ENCODE measurements at regions not wholly inside any gene's neighbourhood (a gene's known extent, or its start where the extent isn't known, plus 50 kb on each side); places are given as distances from the start of the nearest gene placed in this dataset.

GRCh38 chr18:42137693-42138375, 182.8 kb downstream of the PIK3C3 start:
- no peak for DNase-seq (ENCODE audit: low read depth in 3 of 3)

- DNase-seq (ENCODE audit: low read depth in 3 of 3): no peak
Measured at GRCh38 chr18:42141439-42141838, 186.4 kb downstream of the PIK3C3 start.

- no peak for DNase-seq (ENCODE audit: low read depth in 3 of 3)
Measured at GRCh38 chr18:42155024-42155423, 200.0 kb downstream of the PIK3C3 start.

GRCh38 chr18:42156281-42156680, 201.2 kb downstream of the PIK3C3 start:
- no peak for DNase-seq (ENCODE audit: low read depth in 3 of 3)

GRCh38 chr18:42157420-42157819, 202.4 kb downstream of the PIK3C3 start:
- no peak for DNase-seq (ENCODE audit: low read depth in 3 of 3)

- DNase-seq (ENCODE audit: low read depth in 3 of 3): no peak
Measured at GRCh38 chr18:42157878-42158277, 202.8 kb downstream of the PIK3C3 start.

- no peak for DNase-seq (ENCODE audit: low read depth in 3 of 3)
Measured at GRCh38 chr18:42159146-42159545, 204.1 kb downstream of the PIK3C3 start.

- no peak for DNase-seq (ENCODE audit: low read depth in 3 of 3)
Measured at GRCh38 chr18:42163321-42163720, 208.3 kb downstream of the PIK3C3 start.

GRCh38 chr18:42164556-42164955, 209.5 kb downstream of the PIK3C3 start:
- DNase-seq (ENCODE audit: low read depth in 3 of 3): no peak

GRCh38 chr18:42165922-42166513, 211.0 kb downstream of the PIK3C3 start:
- no peak for DNase-seq (ENCODE audit: low read depth in 3 of 3)

GRCh38 chr18:42168487-42168886, 213.5 kb downstream of the PIK3C3 start:
- no peak for DNase-seq (ENCODE audit: low read depth in 3 of 3)

- DNase-seq (ENCODE audit: low read depth in 3 of 3): no peak
Measured at GRCh38 chr18:42168907-42169306, 213.9 kb downstream of the PIK3C3 start.

- DNase-seq (ENCODE audit: low read depth in 3 of 3): no peak
Measured at GRCh38 chr18:42174909-42175308, 219.9 kb downstream of the PIK3C3 start.

- DNase-seq (ENCODE audit: low read depth in 3 of 3): no peak
Measured at GRCh38 chr18:42176599-42176998, 221.6 kb downstream of the PIK3C3 start.

- DNase-seq (ENCODE audit: low read depth in 3 of 3): no peak
Measured at GRCh38 chr18:42177390-42177789, 222.4 kb downstream of the PIK3C3 start.

GRCh38 chr18:42178376-42179080, 223.5 kb downstream of the PIK3C3 start:
- no peak for DNase-seq (ENCODE audit: low read depth in 3 of 3)

- DNase-seq (ENCODE audit: low read depth in 3 of 3): no peak
Measured at GRCh38 chr18:42179542-42180121, 224.6 kb downstream of the PIK3C3 start.

- DNase-seq (ENCODE audit: low read depth in 3 of 3): no peak
Measured at GRCh38 chr18:42181474-42181873, 226.4 kb downstream of the PIK3C3 start.

GRCh38 chr18:42182728-42183700, 228.0 kb downstream of the PIK3C3 start:
- no peak for DNase-seq (ENCODE audit: low read depth in 3 of 3)

- DNase-seq (ENCODE audit: low read depth in 3 of 3): no peak
Measured at GRCh38 chr18:42183746-42184145, 228.7 kb downstream of the PIK3C3 start.

GRCh38 chr18:42184685-42185477, 229.8 kb downstream of the PIK3C3 start:
- no peak for DNase-seq (ENCODE audit: low read depth in 3 of 3)

Data from stimulated activated CD4-positive, alpha-beta T cell treated with anti-CD3 and anti-CD28 coated beads, TNF-alpha, amount 100 ng/mL, for 24 hours (primary cell).